HG02571 (cell line): ENCODE measurements at regions not wholly inside any gene's neighbourhood (a gene's known extent, or its start where the extent isn't known, plus 50 kb on each side); places are given as distances from the start of the nearest gene placed in this dataset.
"Not testable (repeated sequence)": the region's sequence is repeated elsewhere in the genome, so short reads cannot be mapped to it uniquely, and the experiment has no call there.

Source experiments
- ATAC-seq: cut with Tn5 transposase; IDR thresholded peaks from one replicate; pipeline ENCODE4 v1.9.1; 2021; ENCODE audit warnings: mild to moderate bottlenecking, moderate library complexity; ENCODE audit not compliant: unreplicated experiment

GRCh38 chr2:107535905-107536689 is 290.6 kb upstream of the RGPD4 start:
- ATAC-seq = not testable (repeated sequence)

GRCh38 chr2:107542314-107542740 is 284.4 kb upstream of the RGPD4 start:
- no peak for ATAC-seq

GRCh38 chr2:107543793-107544192 is 282.9 kb upstream of the RGPD4 start:
- ATAC-seq = no peak

GRCh38 chr2:107545066-107545465 is 281.6 kb upstream of the RGPD4 start:
- ATAC-seq = no peak

- no peak for ATAC-seq
Measured at GRCh38 chr2:107545851-107546250, 280.8 kb upstream of the RGPD4 start.

GRCh38 chr2:107548216-107548615 is 278.5 kb upstream of the RGPD4 start:
- ATAC-seq = no peak

GRCh38 chr2:107553046-107553445 is 273.6 kb upstream of the RGPD4 start:
- ATAC-seq = no peak

GRCh38 chr2:107553539-107553938 is 273.2 kb upstream of the RGPD4 start:
- no peak for ATAC-seq

- no peak for ATAC-seq
Measured at GRCh38 chr2:107556038-107556627, 270.6 kb upstream of the RGPD4 start.

- no peak for ATAC-seq
Measured at GRCh38 chr2:107558295-107558694, 268.4 kb upstream of the RGPD4 start.

- no peak for ATAC-seq
Measured at GRCh38 chr2:107569496-107569895, 257.2 kb upstream of the RGPD4 start.

- no peak for ATAC-seq
Measured at GRCh38 chr2:107570876-107571275, 255.8 kb upstream of the RGPD4 start.

GRCh38 chr2:107572890-107573289 is 253.8 kb upstream of the RGPD4 start:
- ATAC-seq = not testable (repeated sequence)

- no peak for ATAC-seq
Measured at GRCh38 chr2:107576991-107577390, 249.7 kb upstream of the RGPD4 start.

- ATAC-seq = no peak
Measured at GRCh38 chr2:107582487-107582886, 244.2 kb upstream of the RGPD4 start.

GRCh38 chr2:107584577-107584976 is 242.1 kb upstream of the RGPD4 start:
- no peak for ATAC-seq

GRCh38 chr2:107585851-107586250 is 240.8 kb upstream of the RGPD4 start:
- no peak for ATAC-seq

- no peak for ATAC-seq
Measured at GRCh38 chr2:107588181-107588580, 238.5 kb upstream of the RGPD4 start.

- no peak for ATAC-seq
Measured at GRCh38 chr2:107589079-107589491, 237.6 kb upstream of the RGPD4 start.

- ATAC-seq = no peak
Measured at GRCh38 chr2:107591561-107592279, 235.0 kb upstream of the RGPD4 start.

- no peak for ATAC-seq
Measured at GRCh38 chr2:107592280-107592624, 234.4 kb upstream of the RGPD4 start.

- no peak for ATAC-seq
Measured at GRCh38 chr2:107595285-107595684, 231.4 kb upstream of the RGPD4 start.
